K562 (cell line): ENCODE measurements at regions not wholly inside any gene's neighbourhood (a gene's known extent, or its start where the extent isn't known, plus 50 kb on each side); places are given as distances from the start of the nearest gene placed in this dataset.

ENCODE experiments used
- CHCHD3 ChIP-seq: fragments of 250-450 bp; sonication (Bioruptor Pico); IDR thresholded peaks from 2 replicates; pipeline ENCODE4 v2.1.2; 2022; ENCODE audit warnings: mild to moderate bottlenecking
- CREB3 ChIP-seq: fragments of 450-650 bp; conservative IDR thresholded peaks from 2 replicates; pipeline ENCODE4 v1.6.1; 2016; ENCODE audit warnings: missing genetic modification characterization, low read depth, mild to moderate bottlenecking, missing compliant biosample characterization, moderate library complexity
- DPF2 ChIP-seq: fragments of 450-650 bp; IDR thresholded peaks from 2 replicates; pipeline ENCODE4 v1.6.1; 2016
- ETV1 ChIP-seq: fragments of 450-650 bp; conservative IDR thresholded peaks from 2 replicates; pipeline ENCODE4 v1.6.1; 2016; ENCODE audit warnings: missing genetic modification characterization, control low read depth, low read depth, missing compliant biosample characterization
- HMBOX1 ChIP-seq: sonication (generic); IDR thresholded peaks from 2 replicates; pipeline ENCODE4 v1.6.1; 2016
- KLF1 ChIP-seq: fragments of 450-650 bp; IDR thresholded peaks from 2 replicates; pipeline ENCODE4 v1.6.1; 2016; ENCODE audit warnings: missing genetic modification characterization, missing compliant biosample characterization
- KLF16 ChIP-seq: IDR thresholded peaks from 2 replicates; pipeline ENCODE4 v1.6.1; 2016; ENCODE audit warnings: antibody characterized with exemption
- NR4A1 ChIP-seq, 2 experiments: fragments of 250-450 bp in 1 of 2; fragments of 450-650 bp in 1 of 2; sonication (Bioruptor Pico) in 1 of 2; IDR thresholded peaks; 2 replicates each; pipeline versions ENCODE4 v1.4.0 to v1.6.1; 2016 to 2020; ENCODE audit warnings: mild to moderate bottlenecking in 2 of 2, missing compliant biosample characterization in 1 of 2, missing genetic modification characterization in 1 of 2, moderate library complexity in 1 of 2
- REST ChIP-seq, 2 experiments: fragments of 450-650 bp; formaldehyde crosslinking in 1 of 2; IDR thresholded peaks; 2 replicates each; pipeline versions ENCODE4 v1.4.0 to v1.6.1; 2014 to 2020; ENCODE audit warnings: mild to moderate bottlenecking in 2 of 2, borderline replicate concordance in 1 of 2, low read depth in 1 of 2
- TBP ChIP-seq: optimal IDR thresholded peaks from 2 replicates; pipeline ENCODE3; 2011; ENCODE audit warnings: low read depth, low read length, improper control_type of control experiment
- TEAD4 ChIP-seq, 2 experiments: sonication (generic) in 1 of 2; formaldehyde crosslinking in 1 of 2; IDR thresholded peaks; 2 replicates each; pipeline versions ENCODE4 v1.6.1 to v1.8.0; 2012 to 2022; ENCODE audit warnings: borderline replicate concordance in 1 of 2, inconsistent platforms in 1 of 2, low read length in 1 of 2, mild to moderate bottlenecking in 1 of 2, missing genetic modification reagents in 1 of 2
- ZNF174 ChIP-seq: fragments of 250-450 bp; sonication (Bioruptor Pico); IDR thresholded peaks from 2 replicates; pipeline ENCODE4 v1.4.0; 2020; ENCODE audit warnings: mild to moderate bottlenecking
- TF ChIP-seq, protein P1 (sequence below): fragments of 450-650 bp; IDR thresholded peaks from 2 replicates; pipeline ENCODE4 v1.7.1; 2018; ENCODE audit warnings: mild to moderate bottlenecking, low read depth; ENCODE audit not compliant: partially characterized antibody

GRCh38 chr22:20642668-20643179 lies 131.2 kb upstream of the SERPIND1 start (continued):
- TF ChIP-seq DPF2 (no peak), KLF1 (tag) (no peak), CHCHD3 (CRISPR knock-in tag) (no peak), TBP (no peak), REST (IDR thresholded peaks at IDR 0.05; ENCODE audit: borderline replicate concordance) (peak; percentile 31; the same call in 1 of the 2 replicates), REST (CRISPR knock-in tag; IDR thresholded peaks at IDR 0.05; ENCODE audit: low read depth) (no peak), HMBOX1 (no peak), ZNF174 (CRISPR knock-in tag) (no peak), ETV1 (0 out of 2 replicates have a peak, but pooled peaks have one; percentile 18), CREB3 (tag) (no peak), KLF16 (no peak), TEAD4 (IDR thresholded peaks at IDR 0.05; ENCODE audit: low read length) (no peak), TEAD4 (CRISPR knock-in tag; IDR thresholded peaks at IDR 0.05; ENCODE audit: borderline replicate concordance) (no peak), NR4A1 (CRISPR knock-in tag; IDR thresholded peaks at IDR 0.05) (no peak), NR4A1 (tag; IDR thresholded peaks at IDR 0.05) (no peak)
- TF ChIP-seq, protein P1, sequence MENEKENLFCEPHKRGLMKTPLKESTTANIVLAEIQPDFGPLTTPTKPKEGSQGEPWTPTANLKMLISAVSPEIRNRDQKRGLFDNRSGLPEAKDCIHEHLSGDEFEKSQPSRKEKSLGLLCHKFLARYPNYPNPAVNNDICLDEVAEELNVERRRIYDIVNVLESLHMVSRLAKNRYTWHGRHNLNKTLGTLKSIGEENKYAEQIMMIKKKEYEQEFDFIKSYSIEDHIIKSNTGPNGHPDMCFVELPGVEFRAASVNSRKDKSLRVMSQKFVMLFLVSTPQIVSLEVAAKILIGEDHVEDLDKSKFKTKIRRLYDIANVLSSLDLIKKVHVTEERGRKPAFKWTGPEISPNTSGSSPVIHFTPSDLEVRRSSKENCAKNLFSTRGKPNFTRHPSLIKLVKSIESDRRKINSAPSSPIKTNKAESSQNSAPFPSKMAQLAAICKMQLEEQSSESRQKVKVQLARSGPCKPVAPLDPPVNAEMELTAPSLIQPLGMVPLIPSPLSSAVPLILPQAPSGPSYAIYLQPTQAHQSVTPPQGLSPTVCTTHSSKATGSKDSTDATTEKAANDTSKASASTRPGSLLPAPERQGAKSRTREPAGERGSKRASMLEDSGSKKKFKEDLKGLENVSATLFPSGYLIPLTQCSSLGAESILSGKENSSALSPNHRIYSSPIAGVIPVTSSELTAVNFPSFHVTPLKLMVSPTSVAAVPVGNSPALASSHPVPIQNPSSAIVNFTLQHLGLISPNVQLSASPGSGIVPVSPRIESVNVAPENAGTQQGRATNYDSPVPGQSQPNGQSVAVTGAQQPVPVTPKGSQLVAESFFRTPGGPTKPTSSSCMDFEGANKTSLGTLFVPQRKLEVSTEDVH = no peak
